ENCODE measurements at regions not wholly inside any gene's neighbourhood (a gene's known extent, or its start where the extent isn't known, plus 50 kb on each side); places are given as distances from the start of the nearest gene placed in this dataset.
"Not testable (repeated sequence)": the region's sequence is repeated elsewhere in the genome, so short reads cannot be mapped to it uniquely, and the experiment has no call there.

DNA sequence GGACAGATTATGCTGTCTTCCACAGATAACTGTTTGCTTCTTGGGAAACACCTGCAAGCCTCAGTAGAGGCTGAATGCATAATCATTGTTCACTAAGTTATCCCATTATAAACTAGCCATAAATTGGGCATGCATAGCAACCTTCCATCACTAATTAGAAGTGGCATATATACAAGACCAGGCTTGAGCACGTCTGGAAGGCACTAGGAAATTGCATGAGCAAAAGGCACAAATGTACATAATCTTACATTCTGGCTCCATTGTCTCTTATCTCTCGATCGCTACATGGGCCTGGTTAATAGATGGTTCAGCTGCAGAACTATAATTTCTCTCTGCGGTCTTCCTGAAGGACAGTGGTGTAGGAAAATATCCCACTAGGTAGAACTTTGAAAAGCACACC is 679.2 kb downstream of the RPL10L start:
- DNase-seq: no peak

DNA sequence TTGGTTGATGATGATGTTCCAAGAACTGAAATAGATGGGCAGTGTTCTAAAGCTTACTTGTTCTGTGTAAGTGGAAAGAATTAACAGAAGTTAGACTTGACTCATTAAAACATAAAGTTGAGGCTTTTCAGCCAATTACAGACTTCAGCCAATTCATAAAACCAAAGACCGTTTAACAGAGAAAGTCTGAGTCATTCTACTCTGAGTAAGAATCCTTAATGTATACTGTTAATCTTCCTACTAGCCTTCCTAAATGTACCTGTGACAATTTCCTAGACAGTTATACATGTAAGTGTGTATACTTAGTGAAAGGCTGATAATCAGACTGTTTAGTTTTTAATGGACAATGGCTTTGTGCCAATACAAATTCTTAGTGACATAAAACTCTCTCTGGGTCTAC is 681.0 kb downstream of the RPL10L start:
- no peak for DNase-seq

DNA sequence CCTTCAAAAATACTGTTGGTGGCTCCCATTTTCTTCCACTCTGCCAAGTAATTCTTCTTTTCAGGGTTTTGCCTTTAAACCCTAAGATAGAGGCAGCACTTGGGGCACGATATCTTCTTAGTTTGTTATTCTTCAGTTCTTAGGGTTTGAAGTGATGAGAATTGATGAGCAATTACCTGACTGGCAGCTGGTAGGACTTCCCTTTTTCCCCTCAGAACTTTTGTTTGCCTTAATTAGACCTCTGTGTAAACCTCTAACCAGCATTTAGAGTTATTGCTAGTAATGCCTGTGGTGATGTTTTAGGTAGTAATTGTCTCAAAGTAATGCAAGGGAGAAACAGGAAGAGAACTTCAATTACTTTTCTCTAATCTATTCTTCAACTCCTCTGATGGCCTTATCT is 683.5 kb downstream of the RPL10L start:
- no peak for DNase-seq

DNA sequence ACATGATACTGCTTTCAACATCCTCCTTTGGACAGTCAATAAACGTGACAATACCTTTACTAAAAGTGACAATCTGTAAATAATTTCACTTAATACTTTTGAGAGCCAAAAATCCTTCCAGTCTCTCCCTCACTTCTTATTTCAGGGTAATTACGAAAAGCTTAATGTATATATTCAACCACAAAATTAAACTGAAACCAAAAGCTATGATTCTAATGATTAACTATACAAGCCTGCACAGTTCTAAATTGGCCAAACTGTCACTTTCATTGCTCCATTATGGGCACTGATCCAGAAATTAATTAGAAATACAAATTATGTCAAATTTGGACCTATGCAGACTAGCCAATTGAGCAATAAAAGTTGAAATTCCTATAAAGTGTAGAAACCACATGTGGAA is 696.5 kb upstream of the MIS18BP1 start:
- DNase-seq: no peak

DNA sequence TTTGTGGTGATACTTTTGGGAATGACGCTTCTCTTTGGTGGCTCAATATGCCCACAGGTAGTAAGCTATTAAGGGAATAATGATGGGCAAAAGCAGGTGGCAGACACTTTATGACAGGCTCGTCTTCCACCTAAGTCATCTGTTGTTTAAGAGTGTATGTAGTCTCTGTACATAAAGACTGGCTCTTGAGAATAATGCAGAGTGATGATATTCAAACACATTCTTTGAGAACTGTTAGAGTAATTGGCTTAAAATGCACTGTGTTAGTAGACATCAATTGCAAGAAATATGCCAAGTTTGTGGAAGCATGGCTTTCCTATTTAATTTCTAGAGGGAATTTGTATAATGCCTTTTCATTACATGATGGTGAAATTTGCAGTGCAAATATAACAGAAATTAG is 694.8 kb upstream of the MIS18BP1 start:
- DNase-seq: no peak

DNA sequence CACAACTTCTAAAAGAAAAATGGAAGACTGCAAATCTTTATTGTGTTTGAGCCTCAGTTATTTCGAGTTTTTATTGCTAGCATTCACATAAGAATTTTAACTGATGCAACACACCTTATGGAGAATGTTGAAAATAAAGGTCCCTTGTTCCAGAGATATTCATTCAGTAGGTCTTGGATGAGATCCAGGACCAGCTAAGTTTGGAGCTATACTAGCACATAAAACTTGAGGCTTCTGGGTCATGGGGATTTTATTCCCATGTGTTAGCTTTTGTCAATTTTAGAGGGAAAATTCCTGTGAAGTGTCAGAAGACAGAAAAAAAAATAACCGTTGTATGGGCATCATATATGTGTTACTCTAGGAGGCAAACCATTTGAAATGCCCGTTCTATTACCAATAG is 693.2 kb upstream of the MIS18BP1 start:
- DNase-seq: no peak

DNA sequence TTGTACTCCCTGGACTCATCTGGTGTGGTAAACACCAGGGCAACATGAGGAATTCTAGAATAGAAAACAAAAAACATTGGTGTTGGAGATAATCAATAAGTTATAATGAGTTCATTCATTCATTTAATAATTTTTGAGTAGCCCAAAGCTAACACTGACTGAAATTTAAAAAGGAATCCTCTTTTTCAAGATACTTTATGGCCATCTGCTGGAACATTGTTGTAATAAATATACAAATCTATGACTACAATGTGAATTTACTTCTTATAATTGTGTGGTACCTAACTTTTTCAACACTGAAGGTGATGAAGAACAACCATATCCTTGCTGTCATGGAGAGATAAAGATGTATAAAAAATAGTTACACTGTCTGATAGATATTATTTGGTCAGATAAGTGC is 687.3 kb upstream of the MIS18BP1 start:
- DNase-seq: peak; percentile 2

DNA sequence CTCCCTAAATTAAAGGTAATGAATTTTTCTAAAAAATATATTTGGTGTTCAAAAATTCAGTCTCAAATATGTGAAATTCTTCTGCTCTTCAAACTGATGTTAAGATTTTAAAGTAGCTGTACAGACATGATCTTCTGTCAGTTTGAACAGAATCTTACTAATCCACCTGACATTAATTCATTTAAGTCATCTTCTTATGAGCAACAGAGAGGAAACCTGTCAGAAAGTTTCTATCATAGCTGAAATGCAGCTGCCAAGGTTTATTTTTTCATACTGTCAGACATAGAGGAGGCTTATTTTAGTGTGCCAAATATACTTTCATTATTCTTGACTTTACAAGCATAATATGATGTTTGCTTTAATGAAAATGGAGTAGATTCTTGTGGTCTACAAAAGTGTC is 686.6 kb upstream of the MIS18BP1 start:
- no peak for DNase-seq

DNA sequence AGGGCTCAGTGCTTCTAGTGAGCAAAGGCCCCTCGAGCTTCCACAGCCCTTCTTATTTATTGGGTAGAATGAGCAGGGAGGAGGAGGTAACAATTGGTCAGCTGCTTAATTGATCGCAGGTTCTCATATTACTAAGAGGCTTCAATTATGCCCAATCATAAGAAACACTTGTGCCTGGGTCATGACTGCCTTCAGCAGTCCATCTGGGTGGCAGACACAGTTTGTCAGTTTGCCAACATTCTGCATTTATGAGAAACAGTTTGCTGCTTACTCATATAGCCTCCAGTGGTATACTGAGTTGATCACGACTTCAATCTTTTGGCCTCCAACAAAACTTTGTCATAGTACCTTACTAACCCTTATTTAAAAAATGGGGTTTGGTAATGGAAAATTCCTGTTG is 667.0 kb upstream of the MIS18BP1 start:
- DNase-seq: not testable (repeated sequence)

DNA sequence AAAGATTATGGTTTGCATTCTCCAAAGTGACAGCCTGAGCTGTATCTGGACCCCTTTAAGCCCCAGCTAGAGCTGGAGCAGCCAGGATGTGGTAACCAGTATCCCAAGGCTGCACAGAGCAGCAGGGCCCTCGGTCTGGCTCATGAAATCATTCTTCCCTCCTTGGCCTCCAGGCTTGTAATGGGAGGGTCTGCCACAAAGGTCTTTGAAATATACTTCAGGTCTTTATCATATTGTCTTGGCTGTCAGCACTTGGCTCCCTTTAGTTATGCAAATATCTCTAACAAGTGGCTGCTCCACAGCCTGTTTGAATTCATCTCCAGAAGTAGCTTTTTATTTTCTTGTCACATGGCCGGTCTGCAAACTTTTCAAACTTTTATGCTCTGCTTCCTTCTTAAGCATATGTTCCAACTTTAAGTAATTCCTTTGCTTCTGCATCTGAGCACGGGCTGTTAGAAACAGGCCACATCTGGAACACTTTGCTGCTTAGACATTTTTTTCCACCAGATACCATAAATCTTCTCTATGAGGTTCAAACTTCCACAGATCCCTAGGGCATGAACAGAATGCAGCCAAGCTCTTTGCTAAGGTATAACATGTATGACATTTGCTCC is 663.4 kb upstream of the MIS18BP1 start:
- no peak for DNase-seq

DNA sequence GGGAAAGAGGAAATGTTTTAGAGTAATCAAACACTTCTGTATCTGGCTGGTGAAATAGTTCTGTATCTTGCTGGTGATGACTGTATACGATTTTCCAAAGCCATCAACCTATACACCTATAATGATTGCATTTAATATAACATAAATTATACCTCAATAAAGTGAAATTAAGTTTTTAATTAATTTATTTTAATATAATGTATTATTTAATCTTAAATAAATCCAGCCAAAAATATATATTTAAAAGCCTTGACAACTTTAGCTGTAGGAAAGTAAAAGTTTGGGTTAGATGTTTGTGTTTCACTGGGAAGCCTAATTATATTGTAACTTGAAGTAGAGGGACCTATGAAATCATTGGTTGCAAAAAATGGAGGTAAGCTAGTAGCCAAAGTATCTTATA is 654.8 kb upstream of the MIS18BP1 start:
- DNase-seq: no peak

DNA sequence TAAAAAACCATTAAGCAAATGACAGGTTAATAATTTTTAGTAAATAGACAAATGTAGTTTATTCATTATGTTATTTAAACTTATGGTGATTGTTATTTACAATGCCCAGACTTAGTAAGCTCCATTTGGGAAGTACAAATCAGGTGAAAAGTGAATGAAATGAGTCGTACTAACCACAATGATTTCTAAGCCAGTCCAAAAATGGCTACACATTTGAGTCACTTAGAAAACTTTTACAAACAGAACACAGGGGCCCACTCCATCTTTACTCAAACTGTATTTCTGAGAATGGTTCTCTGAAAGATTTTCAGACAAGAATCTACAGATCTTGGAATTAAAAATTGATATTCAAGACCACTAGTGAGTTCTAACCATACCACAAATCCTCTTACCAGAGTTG is 653.3 kb upstream of the MIS18BP1 start:
- no peak for DNase-seq

DNA sequence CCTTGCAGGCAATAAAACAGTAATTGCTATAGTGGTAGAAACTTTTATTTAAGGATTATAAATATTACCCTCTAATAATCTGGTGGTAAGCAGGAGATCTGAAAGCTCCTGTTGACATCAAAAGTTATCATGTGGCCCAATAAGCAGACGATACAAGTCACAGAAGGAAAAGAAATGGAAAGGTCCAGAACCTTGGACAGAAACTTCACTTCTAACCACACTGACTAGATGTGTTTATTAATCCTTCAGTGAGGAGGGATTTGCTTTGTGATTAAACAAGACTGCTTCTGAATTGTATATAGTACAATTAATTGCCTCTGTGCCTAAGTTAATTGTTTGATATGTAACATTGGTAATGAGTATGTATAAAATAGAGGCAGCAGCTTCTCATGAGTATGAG is 652.7 kb upstream of the MIS18BP1 start:
- DNase-seq: no peak

DNA sequence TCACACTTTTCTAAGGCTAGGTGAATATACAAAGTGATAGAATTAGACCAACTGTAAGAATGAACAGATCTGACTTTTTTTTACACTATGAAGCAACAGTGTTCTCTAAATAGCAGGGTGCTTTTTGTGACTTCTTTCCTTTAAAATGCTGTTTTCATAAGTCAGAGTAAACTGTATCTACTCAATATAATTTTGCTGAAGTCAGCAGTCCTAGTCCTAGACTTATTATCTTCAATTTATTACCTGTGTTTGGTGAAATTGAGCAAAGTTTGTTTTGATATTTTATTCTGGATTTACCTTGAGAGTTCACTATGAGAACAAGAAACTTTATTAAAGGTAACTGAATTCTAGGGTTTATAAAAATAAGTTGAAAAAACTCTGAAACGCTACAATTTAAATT is 651.3 kb upstream of the MIS18BP1 start:
- no peak for DNase-seq

DNA sequence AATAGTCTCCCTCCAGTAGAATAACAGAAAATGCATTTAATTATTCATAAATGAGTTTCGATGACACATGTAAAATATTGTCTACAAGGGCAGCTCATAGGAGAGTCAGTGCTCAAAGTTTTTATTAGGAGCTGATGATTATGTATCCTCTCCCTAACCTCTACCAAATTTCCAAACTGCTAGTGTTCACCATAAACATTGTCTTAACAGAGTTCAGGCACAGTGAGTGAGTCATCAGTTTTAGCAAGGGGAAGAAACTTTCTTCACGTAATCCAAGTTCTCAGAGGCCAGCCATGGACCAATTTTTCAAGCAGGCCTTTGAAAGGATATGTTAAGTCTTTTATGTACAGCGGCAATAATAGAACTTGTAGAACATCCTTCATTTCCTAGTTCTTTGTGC is 649.2 kb upstream of the MIS18BP1 start:
- DNase-seq: peak; percentile 26

DNA sequence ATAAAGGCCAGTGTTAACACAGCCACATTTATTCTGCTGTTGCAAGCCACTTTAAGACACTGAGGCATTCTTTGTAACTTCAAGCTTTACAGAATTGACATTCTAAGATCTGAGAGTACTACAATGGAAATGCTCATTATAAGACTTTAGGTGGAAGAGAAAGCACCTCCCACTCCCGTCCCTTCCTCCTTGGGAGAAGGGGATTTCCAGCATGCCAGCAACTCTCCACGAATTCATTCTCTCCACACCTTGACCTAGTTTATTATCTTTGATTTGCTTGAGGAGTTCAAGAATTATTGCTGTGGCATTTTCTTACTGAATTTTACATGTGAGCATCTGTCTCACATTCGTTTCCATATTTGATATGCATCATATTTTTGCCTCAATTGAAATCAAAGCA is 644.4 kb upstream of the MIS18BP1 start:
- DNase-seq: no peak

DNA sequence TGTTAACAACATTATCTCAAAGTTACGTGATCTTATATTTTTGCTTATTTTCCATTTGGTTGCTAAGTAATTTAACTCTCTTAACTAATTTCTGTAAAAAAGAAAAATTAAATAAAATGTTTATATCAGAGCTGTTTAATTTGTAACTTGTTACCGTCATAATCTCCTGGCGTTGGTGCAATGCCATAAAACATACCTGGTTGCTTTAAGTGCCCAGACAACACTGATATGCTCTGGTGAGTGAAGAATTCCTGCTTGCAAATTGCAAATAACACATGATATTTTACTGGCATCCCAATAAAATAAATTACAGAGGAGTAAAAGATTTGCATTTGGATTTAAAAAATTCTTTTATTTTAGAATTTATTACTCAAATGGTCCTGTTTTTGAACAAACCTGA is 640.1 kb upstream of the MIS18BP1 start:
- DNase-seq: no peak

DNA sequence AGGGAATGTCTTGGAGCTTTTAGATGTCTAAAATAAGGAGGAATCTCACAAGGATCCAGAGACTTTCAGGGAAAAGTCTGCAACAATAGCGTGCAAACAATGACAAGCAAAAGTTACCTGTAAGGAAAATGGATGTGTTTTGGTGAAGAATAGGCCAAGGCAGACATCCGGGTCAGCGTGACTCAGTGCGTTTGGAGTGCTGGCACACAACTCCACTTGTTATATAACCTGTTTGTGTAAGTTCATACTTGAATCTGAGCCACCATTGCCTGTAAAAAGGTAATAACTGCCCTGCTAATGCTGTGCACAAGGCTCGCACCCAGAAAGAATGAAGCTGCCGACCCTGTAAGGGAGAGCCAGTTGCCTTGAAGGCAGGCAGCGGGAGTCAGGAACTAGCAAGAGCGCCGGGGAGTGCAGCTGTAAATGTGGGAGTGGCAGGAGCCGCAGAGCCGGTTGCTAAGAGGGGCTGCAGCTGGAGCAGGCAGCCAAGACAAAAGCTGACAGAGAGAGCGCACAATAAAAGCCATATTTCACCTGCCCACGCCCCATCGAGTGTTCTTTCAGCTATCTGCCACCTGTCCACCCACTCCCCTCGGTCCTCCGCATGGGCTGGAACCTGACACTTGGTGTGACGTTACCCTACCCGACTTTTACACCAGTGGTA is 638.5 kb upstream of the MIS18BP1 start:
- DNase-seq: no peak

DNA sequence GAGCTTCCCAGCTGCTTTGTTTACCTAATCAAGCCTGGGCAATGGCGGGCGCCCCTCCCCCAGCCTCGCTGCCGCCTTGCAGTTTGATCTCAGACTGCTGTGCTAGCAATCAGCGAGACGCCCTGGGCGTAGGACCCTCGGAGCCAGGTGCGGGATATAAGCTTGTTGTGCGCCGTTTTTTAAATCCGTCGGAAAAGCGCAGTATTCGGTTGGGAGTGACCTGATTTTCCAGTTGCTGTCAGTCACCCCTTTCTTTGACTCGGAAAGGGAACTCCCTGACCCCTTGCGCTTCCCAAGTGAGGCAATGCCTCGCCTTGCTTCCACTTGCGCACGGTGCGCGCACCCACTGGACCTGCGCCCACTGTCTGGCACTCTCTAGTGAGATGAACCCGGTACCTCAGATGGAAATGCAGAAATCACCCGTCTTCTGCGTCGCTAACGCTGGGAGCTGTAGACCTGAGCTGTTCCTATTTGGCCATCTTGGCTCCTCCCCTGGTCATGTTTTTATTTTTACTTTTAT is 635.8 kb upstream of the MIS18BP1 start:
- not testable (repeated sequence) for DNase-seq

DNA sequence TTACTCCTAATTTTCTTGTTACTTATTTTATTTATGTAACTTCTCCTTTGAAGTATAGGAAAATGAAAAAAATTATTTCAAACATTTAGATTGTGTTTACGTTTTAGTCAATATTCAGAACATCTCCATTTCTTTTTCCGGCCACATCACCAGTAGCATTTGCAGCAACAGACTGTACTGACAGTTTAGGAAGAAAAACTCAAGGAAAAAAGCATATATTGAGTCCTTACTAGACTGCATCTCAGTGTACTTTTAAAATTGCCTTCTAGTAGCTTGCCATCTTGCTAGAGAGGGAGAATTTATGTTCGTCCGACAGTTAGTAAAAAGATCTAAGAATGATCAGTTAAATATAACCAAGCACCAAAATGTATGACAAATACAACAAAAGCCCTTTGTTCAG is 625.0 kb upstream of the MIS18BP1 start:
- DNase-seq: no peak

DNA sequence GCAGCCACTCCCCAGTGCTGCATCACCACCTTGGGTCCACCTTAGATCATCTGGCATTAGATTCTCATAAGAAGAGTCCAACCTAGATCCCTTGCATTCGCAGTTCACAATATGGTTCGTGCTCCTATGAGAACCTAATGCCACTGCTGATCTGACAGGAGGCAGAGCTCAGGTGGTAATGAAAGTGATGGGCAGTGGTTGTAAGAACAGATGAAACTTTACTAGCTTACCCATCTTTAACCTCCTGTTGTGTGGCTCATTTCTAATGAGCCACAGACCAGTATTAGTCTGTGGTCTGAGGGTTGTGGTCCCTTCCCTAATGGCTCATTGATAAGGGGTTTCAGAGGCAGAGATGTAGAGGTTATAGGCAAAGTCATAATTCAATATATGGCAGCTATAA is 615.9 kb upstream of the MIS18BP1 start:
- DNase-seq: no peak

DNA sequence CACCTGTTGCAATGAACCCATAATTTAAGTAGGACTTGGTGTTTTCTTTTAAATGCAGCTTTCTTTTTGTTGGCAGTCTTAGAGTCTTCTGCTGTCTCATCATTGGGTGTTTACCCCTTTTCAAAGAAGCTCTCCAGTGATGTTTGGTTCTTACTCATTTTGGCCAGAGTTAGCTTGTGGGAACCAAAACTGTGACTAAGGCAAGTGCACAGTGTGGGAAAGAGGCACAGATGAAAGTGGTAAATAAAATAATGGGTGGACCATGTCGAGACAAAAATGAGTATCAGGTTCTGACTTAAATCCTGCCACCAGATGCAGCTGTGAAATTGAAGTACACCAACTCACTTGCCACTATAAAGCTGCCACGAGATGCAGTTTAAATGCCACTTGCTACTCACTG is 615.4 kb upstream of the MIS18BP1 start:
- no peak for DNase-seq

DNA sequence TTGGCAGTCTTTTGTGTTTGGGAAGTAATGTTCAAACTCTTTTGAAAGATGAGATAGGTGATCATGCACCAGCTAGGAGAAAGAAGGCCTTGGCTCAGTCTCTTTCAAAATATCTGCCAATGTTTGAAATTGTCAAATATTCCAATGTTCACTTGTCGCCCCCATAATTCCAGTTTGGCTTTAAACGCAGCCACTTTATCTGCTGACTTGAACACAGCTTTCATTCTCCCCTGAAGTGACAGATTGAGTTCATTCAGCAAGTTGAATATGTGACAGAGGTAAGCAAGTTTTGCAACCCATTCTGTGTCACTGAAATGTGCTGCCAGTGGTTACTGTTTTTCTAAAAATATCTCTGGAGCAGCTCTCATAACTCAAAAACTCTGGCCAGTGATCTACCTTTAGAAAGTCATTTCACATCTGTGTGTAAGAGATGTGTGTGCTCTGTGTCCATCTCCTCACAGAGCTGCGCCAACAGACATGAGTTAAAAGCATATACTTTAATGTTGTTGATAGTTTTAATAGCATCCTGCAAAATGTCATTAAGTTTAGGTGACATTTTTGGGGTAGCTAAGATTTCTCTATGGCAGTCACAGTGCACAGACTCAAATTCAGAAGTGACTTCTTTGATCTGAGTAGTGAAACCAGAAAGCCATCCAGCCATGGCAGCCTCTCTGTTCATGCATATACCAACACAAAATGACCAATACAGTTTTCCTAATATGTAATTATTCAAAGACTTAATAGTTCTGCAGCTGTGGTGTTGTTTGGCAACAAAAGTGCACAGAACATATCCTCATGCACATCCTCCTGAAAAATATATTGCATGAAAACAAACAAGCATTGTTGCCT is 614.3 kb upstream of the MIS18BP1 start:
- no peak for DNase-seq

DNA sequence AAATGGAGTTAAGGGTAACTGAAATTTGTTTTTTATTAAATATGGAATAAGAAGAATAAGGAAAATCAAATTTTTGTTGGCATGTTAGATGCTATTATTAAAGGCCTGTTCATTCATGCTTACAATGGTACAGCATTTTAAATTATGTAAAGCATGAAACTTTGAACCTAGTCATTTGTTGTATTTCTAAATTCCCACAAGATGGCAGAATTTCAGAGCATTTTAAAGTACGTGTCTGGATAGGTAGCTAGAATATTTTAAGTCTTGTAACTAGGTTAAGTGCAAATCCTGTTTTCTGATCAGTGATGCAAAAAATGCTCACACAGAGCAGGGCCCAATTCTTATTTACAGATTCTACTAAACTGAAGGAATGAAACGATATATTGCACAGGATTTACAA is 585.6 kb upstream of the MIS18BP1 start:
- peak; percentile 58 for DNase-seq
